Activated T-cell treated with anti-CD3 and anti-CD28 coated beads, Interleukin-2, amount 50 U/mL, for 72 hours (primary cell): ENCODE measurements at regions not wholly inside any gene's neighbourhood (a gene's known extent, or its start where the extent isn't known, plus 50 kb on each side); places are given as distances from the start of the nearest gene placed in this dataset.

Experiments used
- ATAC-seq, 2 donors: fragments of 150-1000 bp; cut with Tn5 transposase; replicated peaks in 1 of 2; 2 replicates each; pipeline ENCODE4 v1.10.0; 2021; ENCODE audit warnings: moderate library complexity in 2 of 2, mild to moderate bottlenecking in 1 of 2
- DNase-seq, 2 donors: peaks; one replicate each; pipeline ENCODE4 v3.0.0; 2021 to 2022; ENCODE audit warnings: mixed read lengths in 1 of 2
- H3K27ac Mint-ChIP-seq: one replicate; pipeline ENCODE4 v1.8.0; 2022; ENCODE audit warnings: mild to moderate bottlenecking, moderate library complexity, mixed read lengths
- H3K27me3 Mint-ChIP-seq: one replicate; pipeline ENCODE4 v1.8.0; 2022; ENCODE audit warnings: low read depth, mixed read lengths
- H3K36me3 Mint-ChIP-seq, 2 donors: one replicate each; pipeline ENCODE4 v1.8.0; 2022; ENCODE audit warnings: mixed read lengths in 2 of 2, mild to moderate bottlenecking in 1 of 2; ENCODE audit not compliant: insufficient read depth in 2 of 2
- H3K4me1 Mint-ChIP-seq: one replicate; pipeline ENCODE4 v1.8.0; 2022; ENCODE audit warnings: low read depth, mixed read lengths
- H3K4me3 Mint-ChIP-seq, 2 donors: one replicate each; pipeline ENCODE4 v1.8.0; 2022; ENCODE audit warnings: mild to moderate bottlenecking in 2 of 2, mixed read lengths in 2 of 2, moderate library complexity in 2 of 2
- H3K9me3 Mint-ChIP-seq, 2 donors: one replicate each; pipeline ENCODE4 v1.8.0; 2022; ENCODE audit warnings: mixed read lengths in 2 of 2

- no peak overlapping the region for H3K27ac Mint-ChIP-seq
- H3K9me3 Mint-ChIP-seq, result peaks cover 1 to 2% of the 10 kb centered on the region in 2 donors
- H3K27me3 Mint-ChIP-seq, result no peaks in the 10 kb centered on the region
- H3K4me1 Mint-ChIP-seq, result no peaks in the 10 kb centered on the region
- no peak for DNase-seq
- H3K36me3 Mint-ChIP-seq, result no peaks in the 10 kb centered on the region
- no peak overlapping the region for H3K4me3 Mint-ChIP-seq
- no peak for ATAC-seq
Measured at GRCh38 chr20:17017232-17017631, 209.6 kb upstream of the PCSK2 start.

- no peak for ATAC-seq
Measured at GRCh38 chr20:17021481-17021880, 205.4 kb upstream of the PCSK2 start.

GRCh38 chr20:17023036-17023435, 203.8 kb upstream of the PCSK2 start:
- H3K9me3 Mint-ChIP-seq, result peaks cover 8 to 9% of the 10 kb centered on the region in 2 donors
- H3K27ac Mint-ChIP-seq, result no peak overlapping the region
- H3K4me1 Mint-ChIP-seq, result no peaks in the 10 kb centered on the region
- H3K27me3 Mint-ChIP-seq, result peaks cover 7% of the 10 kb centered on the region
- H3K4me3 Mint-ChIP-seq, result no peak overlapping the region
- DNase-seq (no peak), ATAC-seq (no peak)
- H3K36me3 Mint-ChIP-seq, result peaks cover 0 to 2% of the 10 kb centered on the region in 2 donors

More at GRCh38 chr20:17021481-17021880, 205.4 kb upstream of the PCSK2 start:
- Mint-ChIP-seq H3K36me3 (no peaks in the 10 kb centered on the region), H3K27ac (no peak overlapping the region), H3K4me3 (no peak overlapping the region), H3K4me1 (no peaks in the 10 kb centered on the region), H3K27me3 (peaks cover 7% of the 10 kb centered on the region), H3K9me3 (peaks cover 5% of the 10 kb centered on the region in 2 donors)
- DNase-seq, result no peak

GRCh38 chr20:17023806-17024205, 203.0 kb upstream of the PCSK2 start:
- Mint-ChIP-seq H3K4me1 (no peaks in the 10 kb centered on the region), H3K9me3 (peaks cover 10% of the 10 kb centered on the region in 2 donors), H3K36me3 (peaks cover 0 to 2% of the 10 kb centered on the region in 2 donors), H3K27ac (no peak overlapping the region), H3K4me3 (no peak overlapping the region), H3K27me3 (peaks cover 7% of the 10 kb centered on the region)
- no peak for DNase-seq
- ATAC-seq, result no peak

- no peak for ATAC-seq
- no peak overlapping the region for H3K27ac Mint-ChIP-seq
- H3K9me3 Mint-ChIP-seq, result peaks cover 10% of the 10 kb centered on the region in 2 donors
- peaks cover 0 to 2% of the 10 kb centered on the region in 2 donors for H3K36me3 Mint-ChIP-seq
- H3K4me1 Mint-ChIP-seq, result no peaks in the 10 kb centered on the region
- DNase-seq, result no peak
- H3K4me3 Mint-ChIP-seq, result no peak overlapping the region
- H3K27me3 Mint-ChIP-seq, result peaks cover 7% of the 10 kb centered on the region
Measured at GRCh38 chr20:17024513-17025119, 202.2 kb upstream of the PCSK2 start.

- no peak overlapping the region for H3K4me3 Mint-ChIP-seq
- DNase-seq, result no peak
- peaks cover 10% of the 10 kb centered on the region in 2 donors for H3K9me3 Mint-ChIP-seq
- no peak for ATAC-seq
- no peak overlapping the region for H3K27ac Mint-ChIP-seq
- no peaks in the 10 kb centered on the region for H3K4me1 Mint-ChIP-seq
- peaks cover 0 to 2% of the 10 kb centered on the region in 2 donors for H3K36me3 Mint-ChIP-seq
- peaks cover 7% of the 10 kb centered on the region for H3K27me3 Mint-ChIP-seq
Measured at GRCh38 chr20:17026346-17026745, 200.5 kb upstream of the PCSK2 start.

GRCh38 chr20:17029698-17030097, 197.1 kb upstream of the PCSK2 start:
- no peaks in the 10 kb centered on the region for H3K4me1 Mint-ChIP-seq
- no peak overlapping the region for H3K27ac Mint-ChIP-seq
- H3K4me3 Mint-ChIP-seq, result no peak overlapping the region
- H3K9me3 Mint-ChIP-seq, result peaks cover 6 to 9% of the 10 kb centered on the region in 2 donors
- peaks cover 0 to 2% of the 10 kb centered on the region in 2 donors for H3K36me3 Mint-ChIP-seq
- peaks cover 3% of the 10 kb centered on the region for H3K27me3 Mint-ChIP-seq
- DNase-seq, result no peak
- ATAC-seq, result no peak

- Mint-ChIP-seq H3K9me3 (peaks cover 0 to 4% of the 10 kb centered on the region in 2 donors), H3K36me3 (no peaks in the 10 kb centered on the region), H3K4me1 (no peaks in the 10 kb centered on the region), H3K27me3 (no peaks in the 10 kb centered on the region), H3K4me3 (no peak overlapping the region), H3K27ac (no peak overlapping the region)
- DNase-seq (no peak), ATAC-seq (no peak)
Measured at GRCh38 chr20:17036541-17036940, 190.3 kb upstream of the PCSK2 start.

- Mint-ChIP-seq H3K27me3 (no peaks in the 10 kb centered on the region), H3K4me3 (no peak overlapping the region), H3K27ac (no peak overlapping the region), H3K9me3 (no peaks in the 10 kb centered on the region), H3K36me3 (no peaks in the 10 kb centered on the region), H3K4me1 (no peaks in the 10 kb centered on the region)
- ATAC-seq (no peak), DNase-seq (no peak)
Measured at GRCh38 chr20:17042122-17042521, 184.7 kb upstream of the PCSK2 start.

GRCh38 chr20:17043323-17043722, 183.5 kb upstream of the PCSK2 start:
- DNase-seq, result no peak
- Mint-ChIP-seq H3K4me3 (no peak overlapping the region), H3K36me3 (no peaks in the 10 kb centered on the region), H3K27ac (no peak overlapping the region), H3K4me1 (no peaks in the 10 kb centered on the region), H3K9me3 (no peaks in the 10 kb centered on the region), H3K27me3 (no peaks in the 10 kb centered on the region)
- no peak for ATAC-seq

- Mint-ChIP-seq H3K27me3 (no peaks in the 10 kb centered on the region), H3K36me3 (no peaks in the 10 kb centered on the region), H3K9me3 (no peaks in the 10 kb centered on the region), H3K4me3 (no peak overlapping the region), H3K4me1 (no peaks in the 10 kb centered on the region), H3K27ac (no peak overlapping the region)
- DNase-seq (no peak), ATAC-seq (no peak)
Measured at GRCh38 chr20:17044891-17045290, 181.9 kb upstream of the PCSK2 start.

- Mint-ChIP-seq H3K9me3 (peaks cover 9% of the 10 kb centered on the region in 2 donors), H3K27me3 (no peaks in the 10 kb centered on the region), H3K4me3 (no peak overlapping the region), H3K27ac (no peak overlapping the region), H3K36me3 (no peaks in the 10 kb centered on the region), H3K4me1 (no peaks in the 10 kb centered on the region)
- DNase-seq, result no peak
- no peak for ATAC-seq
Measured at GRCh38 chr20:17059465-17059864, 167.4 kb upstream of the PCSK2 start.

GRCh38 chr20:17061715-17062114, 165.1 kb upstream of the PCSK2 start:
- H3K27me3 Mint-ChIP-seq, result no peaks in the 10 kb centered on the region
- H3K36me3 Mint-ChIP-seq, result no peaks in the 10 kb centered on the region
- no peaks in the 10 kb centered on the region for H3K4me1 Mint-ChIP-seq
- DNase-seq, result no peak
- H3K9me3 Mint-ChIP-seq, result peaks cover 6 to 10% of the 10 kb centered on the region in 2 donors
- ATAC-seq, result no peak
- no peak overlapping the region for H3K4me3 Mint-ChIP-seq
- H3K27ac Mint-ChIP-seq, result no peak overlapping the region

GRCh38 chr20:17062712-17063111, 164.1 kb upstream of the PCSK2 start:
- Mint-ChIP-seq H3K9me3 (peaks cover 3 to 8% of the 10 kb centered on the region in 2 donors), H3K4me1 (no peaks in the 10 kb centered on the region), H3K27me3 (no peaks in the 10 kb centered on the region), H3K27ac (no peak overlapping the region), H3K4me3 (no peak overlapping the region), H3K36me3 (no peaks in the 10 kb centered on the region)
- DNase-seq (no peak), ATAC-seq (no peak)
